ENCODE measurements at regions not wholly inside any gene's neighbourhood (a gene's known extent, or its start where the extent isn't known, plus 50 kb on each side); places are given as distances from the start of the nearest gene placed in this dataset.

GRCh38 chr19:23998568-23998967, 83.9 kb downstream of the ZNF726 start:
- H3K4me3 ChIP-seq = no peak overlapping the region
- no peaks in the 10 kb centered on the region for H3K36me3 ChIP-seq
- WGBS, 2 donors = 58 to 67% methylated on average over 2 of the region's 2 CpGs
- H3K27me3 ChIP-seq = no peaks in the 10 kb centered on the region
- TF ChIP-seq EP300 (IDR thresholded peaks at IDR 0.05) (no peak), POLR2A (IDR thresholded peaks at IDR 0.05) (no peak)
- TF ChIP-seq, protein P1, sequence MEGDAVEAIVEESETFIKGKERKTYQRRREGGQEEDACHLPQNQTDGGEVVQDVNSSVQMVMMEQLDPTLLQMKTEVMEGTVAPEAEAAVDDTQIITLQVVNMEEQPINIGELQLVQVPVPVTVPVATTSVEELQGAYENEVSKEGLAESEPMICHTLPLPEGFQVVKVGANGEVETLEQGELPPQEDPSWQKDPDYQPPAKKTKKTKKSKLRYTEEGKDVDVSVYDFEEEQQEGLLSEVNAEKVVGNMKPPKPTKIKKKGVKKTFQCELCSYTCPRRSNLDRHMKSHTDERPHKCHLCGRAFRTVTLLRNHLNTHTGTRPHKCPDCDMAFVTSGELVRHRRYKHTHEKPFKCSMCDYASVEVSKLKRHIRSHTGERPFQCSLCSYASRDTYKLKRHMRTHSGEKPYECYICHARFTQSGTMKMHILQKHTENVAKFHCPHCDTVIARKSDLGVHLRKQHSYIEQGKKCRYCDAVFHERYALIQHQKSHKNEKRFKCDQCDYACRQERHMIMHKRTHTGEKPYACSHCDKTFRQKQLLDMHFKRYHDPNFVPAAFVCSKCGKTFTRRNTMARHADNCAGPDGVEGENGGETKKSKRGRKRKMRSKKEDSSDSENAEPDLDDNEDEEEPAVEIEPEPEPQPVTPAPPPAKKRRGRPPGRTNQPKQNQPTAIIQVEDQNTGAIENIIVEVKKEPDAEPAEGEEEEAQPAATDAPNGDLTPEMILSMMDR (IDR thresholded peaks at IDR 0.05) = no peak
- no peak for DNase-seq (ENCODE audit: low spot score in 2 of 2)
- H3K4me1 ChIP-seq = no peaks in the 10 kb centered on the region
- H3K9me3 ChIP-seq = peaks cover 0 to 46% (median 0%) of the 10 kb centered on the region in 4 donors
- no peak overlapping the region for H3K27ac ChIP-seq

GRCh38 chr19:23999821-24000610, 85.3 kb downstream of the ZNF726 start:
- no peak overlapping the region for H3K4me3 ChIP-seq
- WGBS, 2 donors = 85 to 87% methylated on average over 9 of the region's 9 CpGs
- peaks cover 0 to 53% (median 0%) of the 10 kb centered on the region in 4 donors for H3K9me3 ChIP-seq
- TF ChIP-seq POLR2A (IDR thresholded peaks at IDR 0.05) (no peak), EP300 (IDR thresholded peaks at IDR 0.05) (no peak)
- TF ChIP-seq, protein P1 (IDR thresholded peaks at IDR 0.05) = no peak
- no peak for DNase-seq (ENCODE audit: low spot score in 2 of 2)
- no peak overlapping the region for H3K27ac ChIP-seq
- no peaks in the 10 kb centered on the region for H3K36me3 ChIP-seq
- H3K4me1 ChIP-seq = no peaks in the 10 kb centered on the region
- no peaks in the 10 kb centered on the region for H3K27me3 ChIP-seq

DNA sequence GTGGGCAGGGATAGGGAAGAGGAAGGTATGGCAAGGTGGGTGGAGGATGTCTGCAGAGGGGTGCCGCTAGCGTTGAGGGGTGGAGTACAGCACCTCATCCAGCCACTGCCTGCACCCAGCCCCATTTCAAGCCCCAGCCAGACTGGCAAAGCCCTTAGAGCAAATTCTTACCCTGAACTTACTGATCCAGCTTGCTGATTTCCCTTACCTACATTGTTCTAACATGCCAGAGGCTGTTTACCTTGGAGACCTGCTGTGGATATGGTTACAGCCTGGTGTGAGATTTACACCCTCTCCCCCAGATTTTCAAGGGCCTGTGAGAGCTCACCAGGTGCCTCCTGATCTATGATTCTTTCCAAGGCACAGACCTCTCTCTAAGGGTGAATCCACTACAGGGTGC, 86.0 kb downstream of the ZNF726 start:
- Histone ChIP-seq H3K9me3 (peaks cover 0 to 54% (median 0%) of the 10 kb centered on the region in 4 donors), H3K4me3 (no peak overlapping the region), H3K27ac (no peak overlapping the region), H3K27me3 (no peaks in the 10 kb centered on the region), H3K4me1 (no peaks in the 10 kb centered on the region), H3K36me3 (no peaks in the 10 kb centered on the region)
- WGBS, 2 donors = 95 to 100% methylated on average over 2 of the region's 2 CpGs
- TF ChIP-seq, protein P1 (IDR thresholded peaks at IDR 0.05) = no peak
- no peak for TF ChIP-seq POLR2A (IDR thresholded peaks at IDR 0.05)
- TF ChIP-seq EP300 (IDR thresholded peaks at IDR 0.05) = no peak
- DNase-seq (ENCODE audit: low spot score in 2 of 2) = no peak

- DNase-seq (ENCODE audit: low spot score in 2 of 2) = no peak
- Histone ChIP-seq H3K36me3 (no peaks in the 10 kb centered on the region), H3K4me3 (no peak overlapping the region), H3K9me3 (peaks cover 0 to 45% (median 0%) of the 10 kb centered on the region in 4 donors), H3K27me3 (no peaks in the 10 kb centered on the region), H3K27ac (no peak overlapping the region), H3K4me1 (no peaks in the 10 kb centered on the region)
- WGBS, 2 donors = 90 to 97% methylated on average over 26 to 29 of the region's 32 CpGs
- no peak for TF ChIP-seq POLR2A (IDR thresholded peaks at IDR 0.05)
- TF ChIP-seq, protein P1 (IDR thresholded peaks at IDR 0.05) = no peak
- TF ChIP-seq EP300 (IDR thresholded peaks at IDR 0.05) = no peak
Measured at GRCh38 chr19:24002256-24002945, 84.6 kb upstream of the ZNF254 start.

GRCh38 chr19:24003537-24003936, 83.5 kb upstream of the ZNF254 start:
- H3K4me1 ChIP-seq = no peaks in the 10 kb centered on the region
- H3K27ac ChIP-seq = no peak overlapping the region
- H3K4me3 ChIP-seq = no peak overlapping the region
- 92 to 100% methylated on average over 17 to 18 of the region's 19 CpGs for WGBS, 2 donors
- TF ChIP-seq POLR2A (IDR thresholded peaks at IDR 0.05) = no peak
- TF ChIP-seq, protein P1 (IDR thresholded peaks at IDR 0.05) = no peak
- TF ChIP-seq EP300 (IDR thresholded peaks at IDR 0.05) = no peak
- no peaks in the 10 kb centered on the region for H3K36me3 ChIP-seq
- no peak for DNase-seq (ENCODE audit: low spot score in 2 of 2)
- H3K27me3 ChIP-seq = no peaks in the 10 kb centered on the region
- H3K9me3 ChIP-seq = peaks cover 0 to 38% (median 0%) of the 10 kb centered on the region in 4 donors

Measured in tibial nerve (tissue), 4 donors.